Spleen (tissue), 11 donors: ENCODE measurements at regions not wholly inside any gene's neighbourhood (a gene's known extent, or its start where the extent isn't known, plus 50 kb on each side); places are given as distances from the start of the nearest gene placed in this dataset.
A peak's percentile ranks its signal among the peaks of the same experiment; 100 is the strongest.

Experiments used
- DNase-seq: peaks from one replicate; pipeline ENCODE4 v3.0.0-alpha.2; 2020
- H3K27ac ChIP-seq, 8 donors: fragments of 200-600 bp; sonication (generic) in 7 of 8; 1 replicate in 4 of 8; 2 replicates in 4 of 8; pipeline versions ENCODE4 v1.5.0 to v1.8.0; 2016 to 2021; ENCODE audit warnings: inconsistent platforms in 4 of 8, mild to moderate bottlenecking in 4 of 8, moderate library complexity in 1 of 8
- H3K27me3 ChIP-seq, 7 donors: fragments of 200-600 bp; sonication (generic) in 6 of 7; replicated peaks in 1 of 7; 1 replicate in 4 of 7; 2 replicates in 3 of 7; pipeline versions ENCODE4 v1.5.0 to v1.8.0; 2016 to 2021; ENCODE audit warnings: inconsistent platforms in 3 of 7, mild to moderate bottlenecking in 1 of 7
- H3K36me3 ChIP-seq, 6 donors: fragments of 200-600 bp; sonication (generic) in 5 of 6; 1 replicate in 4 of 6; 2 replicates in 2 of 6; pipeline versions ENCODE4 v1.5.0 to v1.8.0; 2016 to 2021; ENCODE audit warnings: inconsistent platforms in 2 of 6
- H3K4me1 ChIP-seq, 6 donors: fragments of 200-600 bp; sonication (generic) in 5 of 6; 1 replicate in 3 of 6; 2 replicates in 3 of 6; pipeline versions ENCODE4 v1.5.0 to v1.8.0; 2016 to 2021; ENCODE audit warnings: inconsistent platforms in 3 of 6
- H3K4me3 ChIP-seq, 8 donors: fragments of 200-600 bp; sonication (generic) in 7 of 8; 1 replicate in 4 of 8; 2 replicates in 4 of 8; pipeline versions ENCODE4 v1.5.0 to v1.8.0; 2016 to 2021; ENCODE audit warnings: inconsistent platforms in 4 of 8, mild to moderate bottlenecking in 4 of 8, moderate library complexity in 2 of 8
- H3K9me3 ChIP-seq, 8 donors: fragments of 200-600 bp; sonication (generic) in 7 of 8; 1 replicate in 4 of 8; 2 replicates in 4 of 8; pipeline versions ENCODE4 v1.5.0 to v1.8.0; 2016 to 2021; ENCODE audit warnings: inconsistent platforms in 4 of 8
- POLR2A ChIP-seq, 3 donors: fragments of 450-650 bp; IDR thresholded peaks; one replicate each; pipeline ENCODE4 v1.5.1; 2017; ENCODE audit warnings: antibody characterized with exemption in 3 of 3, mild to moderate bottlenecking in 1 of 3
- POLR2AphosphoS5 ChIP-seq, 3 donors: sonication (generic); formaldehyde crosslinking; IDR thresholded peaks; one replicate each; pipeline ENCODE4 v1.5.1; 2017; ENCODE audit warnings: antibody characterized with exemption in 3 of 3
- WGBS, 5 donors: extraction: QIAGEN DNeasy Blood & Tissue Kit in 3 of 5; methylation state at CpG; one replicate each; pipeline versions ENCODE4 v1.1.5 to v1.1.7; 2013 to 2018; 5-methylcytosine and 5-hydroxymethylcytosine counted together
- intact Hi-C: fragments of 100-400 bp; cut with DNase I; formaldehyde crosslinking; loops from one replicate; pipeline ENCODE4 v1.15.0; 2023; ENCODE audit warnings: low total_unique reads
- TF ChIP-seq, protein P1 (sequence below), 11 experiments: fragments of 200-600 bp in 7 of 11; fragments of 450-650 bp in 4 of 11; sonication (generic) in 4 of 11; IDR thresholded peaks in 8 of 11; conservative IDR thresholded peaks in 3 of 11; 1 replicate in 7 of 11; 2 replicates in 4 of 11; pipeline versions ENCODE4 v1.4.0 to v1.8.0; 2016 to 2021; ENCODE audit warnings: antibody characterized with exemption in 11 of 11, inconsistent platforms in 4 of 11, mild to moderate bottlenecking in 1 of 11
- donor health status: healthy with polysubstance abuse.
- donor health status: DM: no; HTN: no; CAD: no; lungs with moderate emphysema.
- donor health status: DM: no; HTN: no; CAD: no.
- donor health status: Bipolar disorder and iron deficiency.
- donor health status: healthy.
- donor health status: DM: no; HTN: no; CAD: no.
- donor health status: DM: yes; HTN: yes; CAD: no.

DNA sequence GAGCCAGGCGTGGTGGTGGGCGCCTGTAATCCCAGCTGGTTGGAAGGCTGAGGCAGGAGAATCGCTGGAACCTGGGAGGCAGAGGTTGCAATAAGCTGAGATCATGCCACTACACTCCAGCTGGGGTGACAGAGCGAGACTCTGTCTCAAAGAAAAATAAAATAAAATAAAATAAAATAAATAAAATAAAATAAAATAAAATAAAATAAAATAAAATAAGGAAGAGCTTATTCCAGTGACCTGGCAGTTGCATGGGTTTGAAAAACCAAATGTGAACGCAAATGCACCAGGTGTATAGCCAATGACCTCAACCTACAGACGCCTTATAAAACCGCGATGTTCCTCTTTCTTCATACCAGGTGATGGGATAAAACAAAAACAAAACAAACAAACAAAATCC, 995.7 kb downstream of the TYW1 start:
- intact Hi-C loops: no loop called here
- WGBS, 5 donors: 82 to 95% (median 91%) methylated on average over 8 of the region's 8 CpGs
- TF ChIP-seq, protein P1, sequence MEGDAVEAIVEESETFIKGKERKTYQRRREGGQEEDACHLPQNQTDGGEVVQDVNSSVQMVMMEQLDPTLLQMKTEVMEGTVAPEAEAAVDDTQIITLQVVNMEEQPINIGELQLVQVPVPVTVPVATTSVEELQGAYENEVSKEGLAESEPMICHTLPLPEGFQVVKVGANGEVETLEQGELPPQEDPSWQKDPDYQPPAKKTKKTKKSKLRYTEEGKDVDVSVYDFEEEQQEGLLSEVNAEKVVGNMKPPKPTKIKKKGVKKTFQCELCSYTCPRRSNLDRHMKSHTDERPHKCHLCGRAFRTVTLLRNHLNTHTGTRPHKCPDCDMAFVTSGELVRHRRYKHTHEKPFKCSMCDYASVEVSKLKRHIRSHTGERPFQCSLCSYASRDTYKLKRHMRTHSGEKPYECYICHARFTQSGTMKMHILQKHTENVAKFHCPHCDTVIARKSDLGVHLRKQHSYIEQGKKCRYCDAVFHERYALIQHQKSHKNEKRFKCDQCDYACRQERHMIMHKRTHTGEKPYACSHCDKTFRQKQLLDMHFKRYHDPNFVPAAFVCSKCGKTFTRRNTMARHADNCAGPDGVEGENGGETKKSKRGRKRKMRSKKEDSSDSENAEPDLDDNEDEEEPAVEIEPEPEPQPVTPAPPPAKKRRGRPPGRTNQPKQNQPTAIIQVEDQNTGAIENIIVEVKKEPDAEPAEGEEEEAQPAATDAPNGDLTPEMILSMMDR (IDR thresholded peaks at IDR 0.05 in 8 of 11, conservative IDR thresholded peaks at IDR 0.05 in 3 of 11): no peak

DNA sequence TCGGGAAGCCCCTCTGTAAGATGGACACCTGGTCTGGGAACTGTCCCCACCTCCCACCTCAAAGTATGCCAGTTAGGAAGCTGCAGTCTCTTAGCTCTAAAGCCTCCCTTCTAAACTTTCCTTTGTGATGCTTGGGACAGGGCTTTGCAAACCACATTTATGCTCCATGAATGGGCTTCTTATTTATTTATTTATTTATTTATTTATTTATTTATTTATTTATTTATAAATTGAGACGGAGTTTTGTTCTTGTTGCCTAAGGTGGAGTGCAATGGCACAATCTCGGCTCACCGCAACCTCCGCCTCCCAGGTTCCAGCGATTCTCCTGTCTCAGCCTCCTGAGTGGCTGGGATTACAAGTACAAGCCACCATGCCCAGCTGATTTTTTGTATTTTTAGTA, 1009.4 kb downstream of the TYW1 start:
- TF ChIP-seq, protein P1 (IDR thresholded peaks at IDR 0.05 in 8 of 11, conservative IDR thresholded peaks at IDR 0.05 in 3 of 11): no peak
- TF ChIP-seq POLR2AphosphoS5 (IDR thresholded peaks at IDR 0.05) (no peak), POLR2A (IDR thresholded peaks at IDR 0.05) (no peak)
- H3K27ac ChIP-seq: no peak overlapping the region
- DNase-seq: no peak
- H3K4me1 ChIP-seq: no peaks in the 10 kb centered on the region
- peaks cover 0 to 25% (median 2%) of the 10 kb centered on the region in 8 donors for H3K9me3 ChIP-seq
- WGBS, 5 donors: 90 to 94% (median 93%) methylated on average over 6 of the region's 6 CpGs
- no peaks in the 10 kb centered on the region for H3K27me3 ChIP-seq
- intact Hi-C loops: no loop called here
- H3K36me3 ChIP-seq: no peaks in the 10 kb centered on the region
- no peak overlapping the region for H3K4me3 ChIP-seq

More for the DNA sequence above, 995.7 kb downstream of the TYW1 start:
- H3K4me1 ChIP-seq: no peaks in the 10 kb centered on the region
- H3K27me3 ChIP-seq: no peaks in the 10 kb centered on the region
- H3K27ac ChIP-seq: no peak overlapping the region
- peaks cover 0 to 18% (median 0%) of the 10 kb centered on the region in 8 donors for H3K9me3 ChIP-seq
- no peak for DNase-seq
- no peak overlapping the region for H3K4me3 ChIP-seq
- no peaks in the 10 kb centered on the region for H3K36me3 ChIP-seq

DNA sequence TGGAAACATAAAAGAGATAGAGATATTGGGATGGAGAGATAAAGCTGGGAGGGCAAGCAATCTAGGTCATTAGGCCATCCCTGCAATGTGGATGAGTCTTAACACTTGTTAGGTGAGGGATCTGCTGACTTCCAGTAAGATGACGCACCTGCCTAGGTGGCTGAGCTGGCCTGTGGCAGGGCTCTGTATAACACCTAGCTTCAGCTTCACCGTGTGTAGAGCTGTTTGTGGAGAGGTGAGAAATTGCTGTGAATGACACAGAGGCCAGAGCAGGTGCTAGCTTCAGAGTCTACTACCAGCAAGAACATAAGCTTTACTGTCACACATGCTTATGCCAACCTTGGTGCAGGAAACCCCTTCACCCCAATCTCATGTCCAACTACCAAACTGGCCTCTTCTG, 1010.0 kb downstream of the TYW1 start:
- Histone ChIP-seq H3K27ac (no peak overlapping the region), H3K4me3 (no peak overlapping the region), H3K4me1 (no peaks in the 10 kb centered on the region), H3K36me3 (no peaks in the 10 kb centered on the region), H3K9me3 (peaks cover 0 to 24% (median under 1%) of the 10 kb centered on the region in 8 donors), H3K27me3 (no peaks in the 10 kb centered on the region)
- intact Hi-C loops: no loop called here
- no peak for TF ChIP-seq POLR2A (IDR thresholded peaks at IDR 0.05)
- no peak for TF ChIP-seq POLR2AphosphoS5 (IDR thresholded peaks at IDR 0.05)
- TF ChIP-seq, protein P1 (IDR thresholded peaks at IDR 0.05 in 8 of 11, conservative IDR thresholded peaks at IDR 0.05 in 3 of 11): no peak
- 45 to 85% (median 76%) methylated on average over 2 of the region's 2 CpGs for WGBS, 5 donors
- no peak for DNase-seq

DNA sequence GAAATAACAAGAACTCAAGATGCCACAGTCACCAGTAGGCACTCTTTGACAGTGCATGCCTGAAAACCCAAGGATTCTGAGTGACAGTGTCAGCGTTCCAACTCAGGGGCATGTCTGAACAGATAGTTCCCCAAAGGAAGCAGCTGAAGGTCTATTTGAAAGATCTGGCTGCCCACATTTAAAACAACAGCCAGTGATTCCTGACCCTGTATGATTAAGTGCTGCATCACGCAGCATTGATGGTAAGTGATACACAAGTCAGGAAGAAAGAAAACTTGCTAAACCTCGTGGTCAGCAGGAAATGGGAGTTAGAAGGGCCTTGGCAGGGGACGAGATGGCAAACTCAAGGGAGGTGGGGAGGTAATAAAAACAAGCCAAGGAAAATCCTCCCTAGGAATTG, 1013.1 kb downstream of the TYW1 start:
- Histone ChIP-seq H3K4me1 (no peaks in the 10 kb centered on the region), H3K36me3 (no peaks in the 10 kb centered on the region), H3K27me3 (no peaks in the 10 kb centered on the region), H3K9me3 (peaks cover 0 to 35% (median 6%) of the 10 kb centered on the region in 8 donors), H3K4me3 (no peak overlapping the region), H3K27ac (peak overlapping the region in 3 of 8 donors; percentile 4 to 25 (median 15))
- TF ChIP-seq POLR2A (IDR thresholded peaks at IDR 0.05) (no peak), POLR2AphosphoS5 (IDR thresholded peaks at IDR 0.05) (peak in 1 of 3 donors; percentile 42)
- TF ChIP-seq, protein P1 (IDR thresholded peaks at IDR 0.05 in 8 of 11, conservative IDR thresholded peaks at IDR 0.05 in 3 of 11): no peak
- 16 to 27% (median 17%) methylated on average over 4 of the region's 4 CpGs for WGBS, 5 donors
- DNase-seq: no peak
- intact Hi-C loops: no loop called here
